Liver (tissue), 8 donors: ENCODE measurements at regions not wholly inside any gene's neighbourhood (a gene's known extent, or its start where the extent isn't known, plus 50 kb on each side); places are given as distances from the start of the nearest gene placed in this dataset.

Experiments used
- DNase-seq: peaks from one replicate; pipeline ENCODE4 v3.0.0-alpha.2; 2017; ENCODE audit warnings: low spot score
- H3K27ac ChIP-seq, 2 donors: one replicate each; pipeline ENCODE4 v1.7.0; 2013; ENCODE audit warnings: inconsistent platforms in 2 of 2, low read length in 2 of 2, control low read depth in 1 of 2, low read depth in 1 of 2, mild to moderate bottlenecking in 1 of 2
- H3K27me3 ChIP-seq, 4 donors: one replicate each; pipeline versions ENCODE4 v1.6.1 to v1.7.0; 2013; ENCODE audit warnings: low read length in 3 of 4, inconsistent platforms in 1 of 4, mild to moderate bottlenecking in 1 of 4, moderate library complexity in 1 of 4; ENCODE audit not compliant: control insufficient read depth in 4 of 4, insufficient read depth in 4 of 4
- H3K36me3 ChIP-seq, 4 donors: one replicate each; pipeline versions ENCODE4 v1.6.1 to v1.7.0; 2013; ENCODE audit warnings: low read length in 3 of 4, mild to moderate bottlenecking in 3 of 4, low read depth in 1 of 4, moderate library complexity in 1 of 4; ENCODE audit not compliant: control insufficient read depth in 4 of 4, insufficient read depth in 3 of 4
- H3K4me1 ChIP-seq, 4 donors: one replicate each; pipeline versions ENCODE4 v1.6.1 to v1.7.0; 2013; ENCODE audit warnings: low read length in 3 of 4, mild to moderate bottlenecking in 3 of 4, moderate library complexity in 1 of 4; ENCODE audit not compliant: control insufficient read depth in 4 of 4, insufficient read depth in 4 of 4
- H3K4me3 ChIP-seq, 3 donors: one replicate each; pipeline versions ENCODE4 v1.6.1 to v1.7.0; 2013; ENCODE audit warnings: low read length in 3 of 3, control low read depth in 1 of 3, low read depth in 1 of 3, mild to moderate bottlenecking in 1 of 3
- H3K9ac ChIP-seq, 2 donors: one replicate each; pipeline ENCODE4 v1.7.0; 2013; ENCODE audit warnings: low read length in 2 of 2, mild to moderate bottlenecking in 2 of 2, moderate library complexity in 2 of 2, control low read depth in 1 of 2, low read depth in 1 of 2
- H3K9me3 ChIP-seq, 4 donors: one replicate each; pipeline versions ENCODE4 v1.6.1 to v1.7.0; 2013; ENCODE audit warnings: low read length in 3 of 4; ENCODE audit not compliant: control insufficient read depth in 4 of 4
- ATF3 ChIP-seq: IDR thresholded peaks from 2 replicates; pipeline ENCODE4 v1.6.1; 2016; ENCODE audit warnings: antibody characterized with exemption
- CTCF ChIP-seq: fragments of 150-350 bp; IDR thresholded peaks from 2 replicates; pipeline ENCODE4 v1.5.1; 2017; ENCODE audit warnings: improper control_type of control experiment, low read depth, low read length; ENCODE audit not compliant: missing input control
- EGR1 ChIP-seq, 2 donors: IDR thresholded peaks; 2 replicates each; pipeline ENCODE4 v1.6.1; 2016 to 2018; ENCODE audit warnings: antibody characterized with exemption in 2 of 2, low read depth in 2 of 2
- FOXA1 ChIP-seq: IDR thresholded peaks from 2 replicates; pipeline ENCODE4 v1.6.1; 2016; ENCODE audit warnings: antibody characterized with exemption
- FOXA2 ChIP-seq: IDR thresholded peaks from 2 replicates; pipeline ENCODE4 v1.6.1; 2016; ENCODE audit warnings: antibody characterized with exemption
- GABPA ChIP-seq, 2 donors: IDR thresholded peaks in 1 of 2; conservative IDR thresholded peaks in 1 of 2; 2 replicates each; pipeline ENCODE4 v1.6.1; 2016; ENCODE audit warnings: antibody characterized with exemption in 2 of 2, mild to moderate bottlenecking in 1 of 2, moderate library complexity in 1 of 2
- HNF4A ChIP-seq, 2 donors: conservative IDR thresholded peaks; 2 replicates each; pipeline ENCODE4 v1.6.1; 2016; ENCODE audit warnings: antibody characterized with exemption in 2 of 2, mild to moderate bottlenecking in 2 of 2
- HNF4G ChIP-seq: IDR thresholded peaks from 2 replicates; pipeline ENCODE4 v1.6.1; 2016; ENCODE audit warnings: antibody characterized with exemption
- JUND ChIP-seq, 2 donors: IDR thresholded peaks; 2 replicates each; pipeline ENCODE4 v1.6.1; 2016; ENCODE audit warnings: antibody characterized with exemption in 2 of 2
- MAX ChIP-seq: IDR thresholded peaks from 2 replicates; pipeline ENCODE4 v1.6.1; 2016; ENCODE audit warnings: antibody characterized with exemption
- NR2F2 ChIP-seq: IDR thresholded peaks from 2 replicates; pipeline ENCODE4 v1.6.1; 2016; ENCODE audit warnings: antibody characterized with exemption
- RAD21 ChIP-seq, 2 donors: IDR thresholded peaks; 2 replicates each; pipeline ENCODE4 v1.6.1; 2016; ENCODE audit warnings: antibody characterized with exemption in 2 of 2, mild to moderate bottlenecking in 2 of 2
- REST ChIP-seq: IDR thresholded peaks from 2 replicates; pipeline ENCODE4 v1.6.1; 2016; ENCODE audit warnings: antibody characterized with exemption, mild to moderate bottlenecking
- RXRA ChIP-seq, 2 donors: IDR thresholded peaks; 2 replicates each; pipeline ENCODE4 v1.6.1; 2017 to 2018; ENCODE audit warnings: antibody characterized with exemption in 2 of 2, mild to moderate bottlenecking in 1 of 2
- SP1 ChIP-seq: IDR thresholded peaks from 2 replicates; pipeline ENCODE4 v1.6.1; 2018; ENCODE audit warnings: antibody characterized with exemption, mild to moderate bottlenecking
- TAF1 ChIP-seq: conservative IDR thresholded peaks from 2 replicates; pipeline ENCODE4 v1.6.1; 2016; ENCODE audit warnings: antibody characterized with exemption, mild to moderate bottlenecking
- YY1 ChIP-seq: IDR thresholded peaks from 2 replicates; pipeline ENCODE4 v1.6.1; 2016; ENCODE audit warnings: antibody characterized with exemption, mild to moderate bottlenecking
- ZBTB33 ChIP-seq: IDR thresholded peaks from 2 replicates; pipeline ENCODE4 v1.6.1; 2016; ENCODE audit warnings: antibody characterized with exemption
- WGBS: extraction: QIAGEN DNeasy Blood & Tissue Kit; methylation state at CpG from one replicate; pipeline ENCODE4 v1.1.7; 2013; 5-methylcytosine and 5-hydroxymethylcytosine counted together
- donor health status: healthy.
- donor health status: healthy.
- donor health status: healthy.
- donor health status: healthy.
- donor health status: healthy.

- H3K9me3 ChIP-seq = no peaks in the 10 kb centered on the region
- no peak overlapping the region for H3K4me3 ChIP-seq
- no peak overlapping the region for H3K27ac ChIP-seq
- TF ChIP-seq EGR1 (IDR thresholded peaks at IDR 0.05; ENCODE audit: low read depth in 2 of 2) = no peak
- TF ChIP-seq FOXA1 = no peak
- no peak for TF ChIP-seq ATF3
- no peak for TF ChIP-seq MAX
- no peak for TF ChIP-seq JUND (IDR thresholded peaks at IDR 0.05)
- no peak for TF ChIP-seq NR2F2
- TF ChIP-seq YY1 = no peak
- TF ChIP-seq GABPA (IDR thresholded peaks at IDR 0.05 in 1 of 2, conservative IDR thresholded peaks at IDR 0.05 in 1 of 2) = no peak
- no peak for TF ChIP-seq TAF1
- TF ChIP-seq RAD21 (IDR thresholded peaks at IDR 0.05) = no peak
- TF ChIP-seq CTCF = no peak
- TF ChIP-seq REST = no peak
- no peak for TF ChIP-seq RXRA (IDR thresholded peaks at IDR 0.05)
- TF ChIP-seq ZBTB33 = no peak
- no peak for TF ChIP-seq FOXA2
- TF ChIP-seq HNF4G = no peak
- TF ChIP-seq HNF4A (conservative IDR thresholded peaks at IDR 0.05) = no peak
- TF ChIP-seq SP1 = no peak
- WGBS = 79% methylated on average over 3 of the region's 3 CpGs
- no peaks in the 10 kb centered on the region for H3K27me3 ChIP-seq
- H3K4me1 ChIP-seq = no peaks in the 10 kb centered on the region
- no peak overlapping the region for H3K9ac ChIP-seq
- DNase-seq = no peak
- no peaks in the 10 kb centered on the region for H3K36me3 ChIP-seq
Observed at GRCh38 chr3:5332270-5332956, 144.9 kb downstream of the EDEM1 start.
